ENCODE measurements at regions not wholly inside any gene's neighbourhood (a gene's known extent, or its start where the extent isn't known, plus 50 kb on each side); places are given as distances from the start of the nearest gene placed in this dataset.
"Not testable (repeated sequence)": the region's sequence is repeated elsewhere in the genome, so short reads cannot be mapped to it uniquely, and the experiment has no call there.

- H3K36me3 ChIP-seq (replicated peaks in 1 of 2; ENCODE audit: control insufficient read depth in 1 of 2, insufficient read depth in 2 of 2, low read length in 2 of 2); H3K9ac ChIP-seq (ENCODE audit: insufficient read depth, low read depth, low read length); H3K4me1 ChIP-seq (ENCODE audit: insufficient read depth, low read length); H3K4me2 ChIP-seq (ENCODE audit: low read depth, low read length); H3K27me3 ChIP-seq (ENCODE audit: control insufficient read depth in 1 of 2, insufficient read depth in 2 of 2, low read length in 2 of 2); in situ Hi-C loops (cut with HindIII; ENCODE audit: extremely low pct_ligation_motif_present, low pct_unique_long_range_greater_than_20kb); intact Hi-C loops (cut with micrococcal nuclease; ENCODE audit: unreplicated experiment); BruUV-seq (replicated peaks); H3K79me2 ChIP-seq (ENCODE audit: insufficient read depth, low read length); CTCF ChIA-PET (ENCODE audit: low intra/inter-chr PET ratio, low total read pairs); DNase-seq (ENCODE audit: low spot score); H3K27ac ChIP-seq (ENCODE audit: extremely low read length, insufficient read depth, low read length); POLR2A ChIA-PET; H3K4me3 ChIP-seq (replicated peaks in 1 of 3; ENCODE audit: insufficient read depth in 1 of 3, low read depth in 2 of 3, low read length in 3 of 3); FAIRE-seq; H3K9me3 ChIP-seq (ENCODE audit: low read length); H4K20me1 ChIP-seq (ENCODE audit: insufficient read depth, low read length); ATAC-seq; H2AFZ ChIP-seq (ENCODE audit: low read length): not testable (repeated sequence)
- 85% methylated on average over 2 of the region's 2 CpGs for WGBS (ENCODE audit: low lambda C conversion rate)
Observed at GRCh38 chr2:87559735-87560134, 188.2 kb upstream of the PLGLB2 start.

GRCh38 chr2:87565116-87565515 lies 182.8 kb upstream of the PLGLB2 start:
- DNase-seq (ENCODE audit: low spot score); POLR2A ChIA-PET: not testable (repeated sequence)
- WGBS (ENCODE audit: low lambda C conversion rate), result 95% methylated on average over 1 of the region's 3 CpGs

GRCh38 chr2:87566531-87566930 lies 181.4 kb upstream of the PLGLB2 start:
- FAIRE-seq; H3K4me3 ChIP-seq (replicated peaks in 1 of 3; ENCODE audit: insufficient read depth in 1 of 3, low read depth in 2 of 3, low read length in 3 of 3); H3K9me3 ChIP-seq (ENCODE audit: low read length); H4K20me1 ChIP-seq (ENCODE audit: insufficient read depth, low read length); BruUV-seq (replicated peaks); H2AFZ ChIP-seq (ENCODE audit: low read length); DNase-seq (ENCODE audit: low spot score); H3K36me3 ChIP-seq (replicated peaks in 1 of 2; ENCODE audit: control insufficient read depth in 1 of 2, insufficient read depth in 2 of 2, low read length in 2 of 2); ATAC-seq; H3K9ac ChIP-seq (ENCODE audit: insufficient read depth, low read depth, low read length); intact Hi-C loops (cut with micrococcal nuclease; ENCODE audit: unreplicated experiment); POLR2A ChIA-PET; H3K27ac ChIP-seq (ENCODE audit: extremely low read length, insufficient read depth, low read length); H3K27me3 ChIP-seq (ENCODE audit: control insufficient read depth in 1 of 2, insufficient read depth in 2 of 2, low read length in 2 of 2); H3K4me1 ChIP-seq (ENCODE audit: insufficient read depth, low read length); in situ Hi-C loops (cut with HindIII; ENCODE audit: extremely low pct_ligation_motif_present, low pct_unique_long_range_greater_than_20kb); H3K4me2 ChIP-seq (ENCODE audit: low read depth, low read length); H3K79me2 ChIP-seq (ENCODE audit: insufficient read depth, low read length); CTCF ChIA-PET (ENCODE audit: low intra/inter-chr PET ratio, low total read pairs): not testable (repeated sequence)
- 95% methylated on average over 3 of the region's 3 CpGs for WGBS (ENCODE audit: low lambda C conversion rate)

More at GRCh38 chr2:87565116-87565515, 182.8 kb upstream of the PLGLB2 start:
- H3K36me3 ChIP-seq (replicated peaks in 1 of 2; ENCODE audit: control insufficient read depth in 1 of 2, insufficient read depth in 2 of 2, low read length in 2 of 2); in situ Hi-C loops (cut with HindIII; ENCODE audit: extremely low pct_ligation_motif_present, low pct_unique_long_range_greater_than_20kb); BruUV-seq (replicated peaks); H3K27me3 ChIP-seq (ENCODE audit: control insufficient read depth in 1 of 2, insufficient read depth in 2 of 2, low read length in 2 of 2); H3K79me2 ChIP-seq (ENCODE audit: insufficient read depth, low read length); CTCF ChIA-PET (ENCODE audit: low intra/inter-chr PET ratio, low total read pairs); H3K4me1 ChIP-seq (ENCODE audit: insufficient read depth, low read length); H3K4me3 ChIP-seq (replicated peaks in 1 of 3; ENCODE audit: insufficient read depth in 1 of 3, low read depth in 2 of 3, low read length in 3 of 3); FAIRE-seq; H3K4me2 ChIP-seq (ENCODE audit: low read depth, low read length); H4K20me1 ChIP-seq (ENCODE audit: insufficient read depth, low read length); H3K27ac ChIP-seq (ENCODE audit: extremely low read length, insufficient read depth, low read length); intact Hi-C loops (cut with micrococcal nuclease; ENCODE audit: unreplicated experiment); H3K9me3 ChIP-seq (ENCODE audit: low read length); H2AFZ ChIP-seq (ENCODE audit: low read length); ATAC-seq; H3K9ac ChIP-seq (ENCODE audit: insufficient read depth, low read depth, low read length): not testable (repeated sequence)

GRCh38 chr2:87567093-87567492 lies 180.8 kb upstream of the PLGLB2 start:
- DNase-seq (ENCODE audit: low spot score); FAIRE-seq; H3K4me3 ChIP-seq (replicated peaks in 1 of 3; ENCODE audit: insufficient read depth in 1 of 3, low read depth in 2 of 3, low read length in 3 of 3); H3K27ac ChIP-seq (ENCODE audit: extremely low read length, insufficient read depth, low read length); H4K20me1 ChIP-seq (ENCODE audit: insufficient read depth, low read length); in situ Hi-C loops (cut with HindIII; ENCODE audit: extremely low pct_ligation_motif_present, low pct_unique_long_range_greater_than_20kb); H3K27me3 ChIP-seq (ENCODE audit: control insufficient read depth in 1 of 2, insufficient read depth in 2 of 2, low read length in 2 of 2); H3K79me2 ChIP-seq (ENCODE audit: insufficient read depth, low read length); ATAC-seq; intact Hi-C loops (cut with micrococcal nuclease; ENCODE audit: unreplicated experiment); H3K4me2 ChIP-seq (ENCODE audit: low read depth, low read length); H3K36me3 ChIP-seq (replicated peaks in 1 of 2; ENCODE audit: control insufficient read depth in 1 of 2, insufficient read depth in 2 of 2, low read length in 2 of 2); H3K4me1 ChIP-seq (ENCODE audit: insufficient read depth, low read length); H3K9me3 ChIP-seq (ENCODE audit: low read length); H3K9ac ChIP-seq (ENCODE audit: insufficient read depth, low read depth, low read length); POLR2A ChIA-PET; H2AFZ ChIP-seq (ENCODE audit: low read length); BruUV-seq (replicated peaks); CTCF ChIA-PET (ENCODE audit: low intra/inter-chr PET ratio, low total read pairs): not testable (repeated sequence)
- WGBS (ENCODE audit: low lambda C conversion rate), result 93% methylated on average over 10 of the region's 11 CpGs
